Dermis microvascular lymphatic vessel endothelial cell (primary cell): ENCODE measurements at regions not wholly inside any gene's neighbourhood (a gene's known extent, or its start where the extent isn't known, plus 50 kb on each side); places are given as distances from the start of the nearest gene placed in this dataset.

Source experiments
- DNase-seq, 2 donors: peaks; one replicate each; pipeline versions ENCODE4 v3.0.0 to v3.0.0-alpha.2; 2010; ENCODE audit warnings: low read depth in 2 of 2

DNA sequence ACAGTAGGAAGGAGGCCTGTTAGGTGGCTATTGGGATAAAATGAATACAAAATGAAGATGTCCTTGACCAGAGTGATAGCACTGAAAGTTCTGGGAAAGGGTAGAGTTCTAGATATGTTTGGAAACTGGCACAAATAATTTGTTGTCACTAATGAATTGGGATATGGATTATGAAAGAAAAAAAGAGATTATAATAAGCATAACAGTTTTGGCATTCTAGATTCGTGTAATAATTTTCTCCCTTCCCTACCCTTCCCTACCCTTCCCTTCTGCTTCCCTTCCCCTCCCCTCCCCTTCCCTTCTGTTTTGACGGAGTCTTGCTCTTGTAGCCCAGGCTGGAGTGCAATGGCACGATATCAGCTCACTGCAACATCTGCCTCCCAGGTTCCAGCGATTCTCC is 271.0 kb upstream of the PRR20A start:
- DNase-seq = no peak

GRCh38 chr13:56886398-56886797 is 254.3 kb upstream of the PRR20A start:
- no peak for DNase-seq

- DNase-seq = no peak
Observed at GRCh38 chr13:56888455-56888854, 252.3 kb upstream of the PRR20A start.

GRCh38 chr13:56893843-56894242 is 246.9 kb upstream of the PRR20A start:
- DNase-seq = no peak

DNA sequence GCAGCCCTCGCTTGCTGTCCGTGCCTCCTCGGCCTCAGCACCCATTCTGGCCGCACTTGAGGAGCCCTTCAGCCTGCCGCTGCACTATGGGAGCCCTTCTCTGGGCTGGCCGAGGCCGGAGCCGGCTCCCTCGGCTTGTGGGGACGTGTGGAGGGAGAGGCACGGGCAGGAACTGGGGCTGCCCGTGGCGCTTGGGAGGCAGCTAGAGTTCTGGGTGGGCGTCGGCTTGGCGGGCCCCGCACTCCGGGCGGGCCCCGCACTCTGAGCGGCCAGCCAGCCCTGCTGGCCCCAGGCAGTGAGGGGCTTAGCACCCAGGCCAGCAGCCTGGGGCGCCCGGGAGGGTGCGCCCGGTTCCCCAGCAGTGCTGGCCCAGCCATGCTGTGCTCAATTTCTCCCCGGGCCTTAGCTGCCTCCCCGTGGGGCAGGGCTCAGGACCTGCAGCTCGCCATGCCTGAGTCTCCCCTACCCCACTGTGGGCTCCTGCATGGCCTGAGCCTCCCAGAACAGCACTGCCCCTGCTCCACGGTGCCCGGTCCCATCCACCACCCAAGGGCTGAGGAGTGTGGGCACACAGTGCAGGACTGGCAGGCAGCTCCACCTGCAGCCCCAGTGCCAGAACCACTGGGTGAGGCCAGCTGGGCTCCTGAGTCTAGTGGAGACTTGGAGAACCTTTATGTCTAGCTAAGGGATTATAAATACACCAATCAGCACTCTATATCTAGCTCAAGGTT is 240.0 kb upstream of the PRR20A start:
- no peak for DNase-seq

DNA sequence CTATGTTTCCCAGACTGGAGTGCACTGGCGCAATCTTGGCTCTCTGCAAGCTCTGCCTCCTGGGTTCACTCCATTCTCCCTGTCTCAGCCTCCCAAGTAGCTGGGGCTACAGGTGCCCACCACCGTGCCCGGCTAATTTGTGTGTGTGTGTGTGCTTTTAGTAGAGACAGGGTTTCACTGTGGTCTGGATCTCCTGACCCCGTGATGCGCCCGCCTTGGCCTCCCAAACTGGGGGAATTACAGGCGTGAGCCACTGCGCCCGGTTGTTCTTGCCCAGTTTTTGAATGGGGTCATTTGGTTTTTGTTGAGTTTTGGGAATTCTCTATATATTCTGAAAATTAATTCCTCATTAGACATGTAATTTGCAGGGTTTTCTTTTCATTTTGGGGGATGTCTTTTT is 238.4 kb upstream of the PRR20A start:
- DNase-seq = no peak

DNA sequence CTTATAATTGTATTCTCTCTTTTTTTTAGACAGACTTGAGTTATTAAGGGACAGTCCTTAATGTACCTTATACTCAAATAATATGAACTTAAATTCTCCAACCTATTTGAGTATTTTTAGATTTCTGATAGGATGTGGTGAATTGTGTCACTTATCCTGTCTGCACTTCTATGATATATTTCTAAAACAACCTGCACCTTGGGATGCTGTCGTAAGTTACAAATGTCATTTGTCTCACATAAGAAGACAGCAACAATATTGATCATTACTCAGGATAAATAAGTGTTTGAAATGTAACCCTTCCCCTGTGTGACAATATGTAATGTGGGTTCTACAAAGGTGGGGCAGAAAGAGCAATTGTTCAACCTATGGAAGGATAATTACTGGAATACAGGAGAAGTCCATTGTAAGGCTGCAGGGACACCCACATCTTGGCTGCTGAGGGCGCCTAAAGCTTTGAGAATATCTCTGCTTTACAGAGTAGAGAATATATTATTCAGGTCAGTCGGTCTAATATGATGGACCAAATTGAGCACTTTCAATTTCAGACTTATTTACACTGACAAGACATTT is 236.9 kb upstream of the PRR20A start:
- DNase-seq = no peak

- DNase-seq = no peak
Observed at GRCh38 chr13:56906909-56907308, 233.8 kb upstream of the PRR20A start.

DNA sequence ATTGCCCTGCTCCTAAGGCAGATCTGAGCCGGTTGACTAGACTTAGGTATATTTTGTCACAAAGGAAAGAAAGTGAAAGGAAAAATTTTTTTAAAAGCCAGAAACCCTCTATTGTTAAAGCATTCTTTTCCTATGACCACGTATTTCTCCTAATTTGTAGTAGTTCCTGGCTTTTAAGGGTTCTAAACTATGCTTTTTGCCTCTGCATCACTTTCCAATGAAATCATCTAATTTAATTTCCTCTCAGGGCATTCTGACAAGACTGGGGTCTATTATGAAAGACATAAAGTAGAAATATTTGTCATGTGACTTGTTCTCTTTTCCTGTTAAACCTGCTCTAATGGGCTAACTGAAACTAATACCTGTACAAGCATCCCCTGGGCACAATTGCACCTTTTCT is 233.0 kb upstream of the PRR20A start:
- no peak for DNase-seq

GRCh38 chr13:56909896-56910600 is 230.7 kb upstream of the PRR20A start:
- DNase-seq = no peak

DNA sequence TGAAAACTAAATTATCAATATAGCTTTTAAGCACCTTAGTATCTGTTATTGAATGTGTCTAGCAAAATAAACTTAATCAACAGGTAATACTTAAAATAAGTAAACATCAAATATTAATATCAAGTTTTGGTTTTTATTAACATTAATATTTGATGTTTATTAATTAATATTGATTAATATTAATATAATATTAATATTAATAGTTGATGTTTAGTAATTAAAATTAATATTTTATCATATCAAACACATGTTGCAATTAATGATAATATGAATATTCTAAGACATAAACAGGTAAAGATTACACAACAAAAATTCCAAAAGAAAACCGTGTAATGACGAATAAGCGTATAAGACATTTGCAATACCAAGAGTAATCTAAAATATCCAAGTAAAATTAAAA is 222.8 kb upstream of the PRR20A start:
- no peak for DNase-seq

GRCh38 chr13:56923626-56924140 is 217.0 kb upstream of the PRR20A start:
- DNase-seq = no peak

DNA sequence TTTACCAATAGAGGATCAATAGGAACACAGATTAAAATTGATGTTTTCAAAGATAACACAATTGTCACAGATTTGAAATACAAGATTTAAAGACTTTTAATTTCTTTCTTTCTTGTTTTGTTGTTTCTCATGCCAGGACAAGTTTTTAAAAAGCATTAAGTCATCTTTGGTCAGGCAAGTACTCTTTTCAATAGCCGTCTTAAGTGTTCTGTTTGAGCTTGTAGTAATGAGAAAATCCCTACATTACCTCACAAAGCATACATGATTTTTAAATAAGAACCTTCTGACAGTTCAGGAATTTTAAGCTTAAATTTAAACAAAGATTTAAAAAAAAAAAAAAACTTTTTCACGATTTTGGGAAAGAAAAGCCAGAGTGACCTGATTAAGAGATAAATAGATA is 216.3 kb upstream of the PRR20A start:
- no peak for DNase-seq

- no peak for DNase-seq
Observed at GRCh38 chr13:56932104-56932503, 208.6 kb upstream of the PRR20A start.

DNA sequence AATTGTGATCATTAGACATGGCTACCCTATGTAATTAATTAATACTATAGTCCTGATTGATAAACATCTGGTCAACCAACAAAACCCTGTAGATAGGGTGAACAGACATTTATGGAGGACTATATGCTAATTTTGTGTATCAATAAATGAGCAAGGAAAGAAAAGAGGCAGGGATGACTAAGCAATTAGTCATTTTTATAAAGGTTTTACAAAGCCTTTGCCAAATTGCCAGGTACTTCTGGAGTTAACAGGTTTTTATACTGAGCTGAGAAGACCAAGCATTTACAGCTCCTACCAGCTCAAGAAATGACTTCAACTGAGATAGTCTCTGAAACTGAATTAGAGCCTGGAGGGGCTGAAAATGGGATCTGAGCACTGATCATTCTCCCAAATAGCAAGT is 186.8 kb upstream of the PRR20A start:
- DNase-seq = no peak

- no peak for DNase-seq
Observed at GRCh38 chr13:56975647-56976046, 165.1 kb upstream of the PRR20A start.

DNA sequence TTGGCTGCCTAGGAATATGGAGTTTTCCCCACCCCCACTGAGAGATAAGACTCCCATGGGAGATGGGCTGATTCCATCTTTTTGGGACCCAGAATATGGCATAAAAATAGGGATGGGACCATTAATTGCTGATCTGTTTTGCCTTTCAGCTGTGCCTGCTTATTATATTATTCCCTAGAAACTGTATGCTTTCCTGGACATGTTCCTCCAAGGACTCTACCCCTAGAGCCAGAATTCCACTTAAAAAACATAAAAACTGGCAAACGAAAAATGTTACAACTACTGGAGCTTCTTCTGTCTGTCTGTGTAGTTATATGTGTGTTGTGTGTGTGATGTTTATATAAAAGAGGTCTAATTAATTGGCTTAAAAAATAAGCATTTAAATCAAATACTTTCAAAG is 159.9 kb upstream of the PRR20A start:
- no peak for DNase-seq

DNA sequence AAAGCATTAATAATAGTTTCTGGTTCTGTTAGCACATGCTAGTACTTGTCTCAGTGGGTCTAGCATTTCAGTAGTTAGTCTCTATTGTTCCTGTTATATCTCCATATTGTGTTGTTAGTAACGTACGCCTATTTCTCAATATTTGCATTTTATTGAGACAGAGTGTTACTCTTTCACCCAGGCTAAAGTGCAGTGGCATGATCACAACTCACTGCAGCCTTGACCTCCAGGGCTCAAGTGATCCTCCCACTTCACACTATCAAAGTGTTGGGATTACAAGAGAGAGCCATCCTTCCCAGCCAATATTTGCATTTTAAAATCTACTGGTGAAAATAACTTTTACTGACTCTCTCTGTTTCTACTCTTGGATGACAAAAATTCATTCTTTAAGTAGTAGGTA is 154.6 kb upstream of the PRR20A start:
- DNase-seq = no peak

GRCh38 chr13:56988543-56988942 is 152.2 kb upstream of the PRR20A start:
- DNase-seq = no peak

DNA sequence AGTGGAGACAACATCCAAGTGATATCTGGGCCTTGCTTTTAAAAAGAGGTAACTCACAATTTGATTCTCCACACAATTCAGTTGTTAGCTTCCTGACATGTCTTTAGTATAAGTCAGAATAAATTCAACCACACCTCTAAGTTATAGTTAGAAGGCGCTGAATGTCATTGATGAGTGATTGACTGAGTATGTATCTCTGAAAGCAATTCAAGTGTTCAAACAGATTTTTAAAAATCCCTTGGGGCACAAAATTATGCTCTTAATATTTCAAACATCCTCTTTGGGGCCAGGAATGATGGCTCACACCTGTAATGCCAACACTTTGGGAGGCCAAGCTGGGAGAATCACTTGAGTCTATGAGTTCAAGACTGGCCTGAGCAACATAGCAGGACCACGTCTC is 137.0 kb upstream of the PRR20A start:
- DNase-seq = no peak

DNA sequence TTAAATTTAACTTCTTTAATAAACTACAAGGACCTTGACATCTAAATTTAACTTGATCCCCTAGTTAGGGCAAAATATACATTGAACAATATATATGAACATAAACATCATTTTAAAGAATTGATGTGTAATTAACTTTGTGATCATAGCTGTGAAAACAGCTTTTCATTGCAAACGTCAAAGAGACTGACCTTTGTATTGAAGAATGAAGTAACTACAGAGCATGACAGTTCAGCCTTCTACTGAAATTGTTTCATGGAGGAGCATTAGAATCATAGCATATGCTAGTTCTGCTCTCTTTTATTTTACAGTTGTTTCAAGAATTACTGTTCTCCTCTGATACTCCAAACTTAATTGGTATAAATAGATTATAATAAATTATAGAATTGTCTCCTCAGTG is 123.4 kb upstream of the PRR20A start:
- DNase-seq = no peak

- no peak for DNase-seq
Observed at GRCh38 chr13:57018915-57019314, 121.8 kb upstream of the PRR20A start.

GRCh38 chr13:57030671-57031070 is 110.0 kb upstream of the PRR20A start:
- no peak for DNase-seq
